MM.1S (cell line): ENCODE measurements at regions not wholly inside any gene's neighbourhood (a gene's known extent, or its start where the extent isn't known, plus 50 kb on each side); places are given as distances from the start of the nearest gene placed in this dataset.

Experiments
- DNase-seq: peaks from one replicate; pipeline ENCODE4 v3.0.0-alpha.2; 2015
- H2AFZ ChIP-seq: fragments of 300-600 bp; sonication (generic); 2 replicates; pipeline ENCODE4 v1.6.0; 2016; ENCODE audit warnings: antibody characterized with exemption, low read length
- H3F3A ChIP-seq: fragments of 300-600 bp; sonication (generic); 2 replicates; pipeline ENCODE4 v1.6.1; 2016; ENCODE audit warnings: mild to moderate bottlenecking, antibody characterized with exemption, low read length, moderate library complexity, mixed read lengths; ENCODE audit not compliant: insufficient read depth
- H3K27ac ChIP-seq: fragments of 300-600 bp; sonication (generic); 2 replicates; pipeline ENCODE4 v1.5.1; 2016; ENCODE audit warnings: mild to moderate bottlenecking, low read length
- H3K27me3 ChIP-seq: fragments of 300-600 bp; sonication (generic); replicated peaks from 2 replicates; pipeline ENCODE4 v1.6.0; 2016; ENCODE audit warnings: low read length; ENCODE audit not compliant: insufficient read depth
- H3K36me3 ChIP-seq: fragments of 300-600 bp; sonication (generic); replicated peaks from 2 replicates; pipeline ENCODE4 v1.6.1; 2016; ENCODE audit warnings: mild to moderate bottlenecking, low read length, mixed read lengths; ENCODE audit not compliant: insufficient read depth
- H3K4me1 ChIP-seq: fragments of 300-600 bp; sonication (generic); 2 replicates; pipeline ENCODE4 v1.6.1; 2016; ENCODE audit warnings: low read length, mixed read lengths
- H3K4me2 ChIP-seq: fragments of 300-600 bp; sonication (generic); 2 replicates; pipeline ENCODE4 v1.6.0; 2016; ENCODE audit warnings: low read depth, low read length
- H3K4me3 ChIP-seq: fragments of 300-600 bp; sonication (generic); 2 replicates; pipeline ENCODE4 v1.5.1; 2016; ENCODE audit warnings: low read length, mixed read lengths
- H3K79me2 ChIP-seq: fragments of 300-600 bp; sonication (generic); 2 replicates; pipeline ENCODE4 v1.6.1; 2016; ENCODE audit warnings: mixed run types, low read length, mixed read lengths
- H3K9ac ChIP-seq: fragments of 300-600 bp; sonication (generic); 2 replicates; pipeline ENCODE4 v1.6.1; 2016; ENCODE audit warnings: low read length, mixed read lengths
- H3K9me2 ChIP-seq: fragments of 300-600 bp; sonication (generic); replicated peaks from 2 replicates; pipeline ENCODE4 v1.6.1; 2016; ENCODE audit warnings: mild to moderate bottlenecking, low read length, mixed read lengths; ENCODE audit not compliant: insufficient read depth
- H3K9me3 ChIP-seq: fragments of 300-600 bp; sonication (generic); replicated peaks from 2 replicates; pipeline ENCODE4 v1.6.1; 2016; ENCODE audit warnings: mild to moderate bottlenecking, low read length, mixed read lengths; ENCODE audit not compliant: insufficient read depth
- H4K20me1 ChIP-seq: fragments of 300-600 bp; sonication (generic); 2 replicates; pipeline ENCODE4 v1.6.1; 2016; ENCODE audit warnings: mild to moderate bottlenecking, low read length, moderate library complexity, mixed read lengths; ENCODE audit not compliant: insufficient read depth
- EZH2 ChIP-seq: fragments of 300-600 bp; sonication (generic); optimal IDR thresholded peaks from 2 replicates; pipeline ENCODE3; 2017; ENCODE audit warnings: low read depth, mild to moderate bottlenecking, antibody characterized with exemption, low read length, mixed read lengths
- EZH2phosphoT487 ChIP-seq: fragments of 300-600 bp; sonication (generic); IDR thresholded peaks from 2 replicates; pipeline ENCODE4 v1.6.1; 2018; ENCODE audit warnings: antibody characterized with exemption, low read length
- TF ChIP-seq, protein P1 (sequence below): fragments of 300-600 bp; sonication (generic); IDR thresholded peaks from 2 replicates; pipeline ENCODE4 v1.5.1; 2016; ENCODE audit warnings: antibody characterized with exemption, low read length, mixed read lengths

DNA sequence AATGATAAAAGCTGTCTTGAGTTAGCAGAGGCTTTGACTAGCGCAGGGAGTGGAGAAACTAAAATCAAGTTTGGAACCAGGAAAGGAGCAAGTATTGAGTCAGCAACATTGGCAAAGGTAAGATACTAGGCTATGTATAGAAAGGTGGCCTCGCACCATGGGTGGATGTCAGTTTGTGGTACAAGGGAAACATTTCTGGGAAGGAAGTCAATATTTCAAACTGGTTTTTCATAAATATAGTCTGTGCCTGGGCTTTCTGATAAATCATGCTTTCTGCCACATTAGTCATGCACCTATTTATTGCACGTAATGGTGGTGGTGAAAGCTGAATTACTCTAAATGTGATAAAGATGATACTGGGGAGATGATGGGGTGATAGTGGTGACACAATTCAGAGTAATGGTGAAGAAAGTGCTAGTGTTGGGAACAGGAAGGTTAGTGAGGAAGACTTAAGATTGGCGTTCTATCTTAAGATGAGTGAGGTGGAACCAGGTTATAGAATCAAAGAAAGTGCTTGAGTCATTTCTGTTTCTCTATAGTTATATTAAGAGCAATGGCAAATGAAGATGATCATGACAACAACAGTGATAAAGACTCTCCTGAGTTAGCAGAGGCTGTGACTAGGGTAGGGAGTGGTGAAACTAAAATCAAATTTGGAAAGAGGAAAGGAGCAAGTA is 729.0 kb downstream of the FAM181B start:
- Histone ChIP-seq H4K20me1 (no peaks in the 10 kb centered on the region), H3K4me2 (no peak overlapping the region), H3K4me3 (no peak overlapping the region), H3K27ac (no peak overlapping the region), H3K9ac (no peak overlapping the region), H3K9me3 (no peaks in the 10 kb centered on the region), H3K27me3 (no peaks in the 10 kb centered on the region), H3K4me1 (no peaks in the 10 kb centered on the region), H3K9me2 (no peaks in the 10 kb centered on the region), H3F3A (no peaks in the 10 kb centered on the region), H3K36me3 (no peaks in the 10 kb centered on the region), H2AFZ (no peak overlapping the region), H3K79me2 (no peaks in the 10 kb centered on the region)
- TF ChIP-seq EZH2 = no peak
- TF ChIP-seq, protein P1, sequence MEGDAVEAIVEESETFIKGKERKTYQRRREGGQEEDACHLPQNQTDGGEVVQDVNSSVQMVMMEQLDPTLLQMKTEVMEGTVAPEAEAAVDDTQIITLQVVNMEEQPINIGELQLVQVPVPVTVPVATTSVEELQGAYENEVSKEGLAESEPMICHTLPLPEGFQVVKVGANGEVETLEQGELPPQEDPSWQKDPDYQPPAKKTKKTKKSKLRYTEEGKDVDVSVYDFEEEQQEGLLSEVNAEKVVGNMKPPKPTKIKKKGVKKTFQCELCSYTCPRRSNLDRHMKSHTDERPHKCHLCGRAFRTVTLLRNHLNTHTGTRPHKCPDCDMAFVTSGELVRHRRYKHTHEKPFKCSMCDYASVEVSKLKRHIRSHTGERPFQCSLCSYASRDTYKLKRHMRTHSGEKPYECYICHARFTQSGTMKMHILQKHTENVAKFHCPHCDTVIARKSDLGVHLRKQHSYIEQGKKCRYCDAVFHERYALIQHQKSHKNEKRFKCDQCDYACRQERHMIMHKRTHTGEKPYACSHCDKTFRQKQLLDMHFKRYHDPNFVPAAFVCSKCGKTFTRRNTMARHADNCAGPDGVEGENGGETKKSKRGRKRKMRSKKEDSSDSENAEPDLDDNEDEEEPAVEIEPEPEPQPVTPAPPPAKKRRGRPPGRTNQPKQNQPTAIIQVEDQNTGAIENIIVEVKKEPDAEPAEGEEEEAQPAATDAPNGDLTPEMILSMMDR = no peak
- no peak for TF ChIP-seq EZH2phosphoT487
- DNase-seq = no peak

DNA sequence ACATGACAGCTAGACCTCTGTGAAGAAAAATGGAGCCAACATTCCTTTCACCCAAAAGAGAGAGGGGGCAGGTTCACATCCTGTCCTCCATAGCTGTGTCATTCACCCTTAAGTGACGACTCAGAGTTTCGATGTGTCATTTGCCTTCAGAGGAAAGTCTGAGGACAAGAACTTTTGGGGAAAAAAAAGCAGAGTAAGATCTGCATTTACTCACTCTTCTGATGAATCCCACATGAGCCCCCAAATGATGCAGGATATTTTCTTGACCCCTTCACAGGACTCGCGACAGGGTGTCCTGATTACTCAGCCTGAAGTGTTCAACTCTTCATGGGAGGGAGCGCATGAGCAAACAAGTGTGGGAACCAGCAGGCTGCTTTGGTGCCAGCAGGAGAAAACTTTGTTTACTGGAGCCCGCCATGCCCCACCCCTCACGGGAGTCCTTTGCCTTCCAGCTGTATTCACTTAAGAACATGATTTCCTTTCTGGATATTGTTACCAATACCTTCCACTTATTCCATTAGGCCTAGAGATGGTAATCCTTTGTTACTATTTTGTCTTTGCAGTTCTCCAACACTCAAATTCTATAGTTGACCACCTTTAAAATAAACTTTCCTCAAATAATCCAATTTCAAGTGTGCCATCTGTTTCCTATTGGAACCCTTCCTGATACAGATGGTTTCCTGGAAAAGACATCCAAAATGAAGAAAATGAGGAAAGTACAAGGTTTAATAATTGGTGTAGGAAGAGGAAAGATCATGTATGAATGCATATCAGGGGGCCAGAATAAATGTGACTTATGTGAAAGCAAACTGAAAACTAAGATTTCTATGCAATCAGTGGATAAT is 729.8 kb downstream of the FAM181B start:
- Histone ChIP-seq H3K4me1 (no peaks in the 10 kb centered on the region), H2AFZ (no peak overlapping the region), H4K20me1 (no peaks in the 10 kb centered on the region), H3K27ac (no peak overlapping the region), H3K36me3 (no peaks in the 10 kb centered on the region), H3K9me3 (no peaks in the 10 kb centered on the region), H3K4me3 (no peak overlapping the region), H3K9me2 (no peaks in the 10 kb centered on the region), H3K27me3 (no peaks in the 10 kb centered on the region), H3K4me2 (no peak overlapping the region), H3K9ac (no peak overlapping the region), H3F3A (no peaks in the 10 kb centered on the region), H3K79me2 (no peaks in the 10 kb centered on the region)
- TF ChIP-seq, protein P1 = no peak
- TF ChIP-seq EZH2 = no peak
- no peak for TF ChIP-seq EZH2phosphoT487
- no peak for DNase-seq

DNA sequence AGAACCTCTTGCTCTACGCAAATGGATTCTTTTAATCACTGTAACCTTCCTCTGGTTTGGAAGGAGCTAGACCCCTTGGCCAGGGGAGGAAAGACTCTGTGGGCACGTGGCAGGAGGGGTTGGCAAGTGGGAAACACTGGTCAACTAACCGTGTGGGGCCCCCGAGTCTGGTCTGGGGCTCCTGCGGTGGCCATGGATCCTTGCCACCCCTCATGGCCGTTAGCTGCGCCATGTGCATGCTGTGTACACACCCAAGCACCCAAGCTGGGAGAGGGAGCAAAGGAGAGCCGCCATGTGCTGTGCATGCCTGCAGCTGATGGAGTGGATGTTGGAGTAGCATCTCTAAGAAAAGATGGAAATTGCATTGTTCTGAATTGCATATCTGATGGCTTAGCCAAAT is 730.6 kb downstream of the FAM181B start:
- no peak overlapping the region for H3K27ac ChIP-seq
- no peaks in the 10 kb centered on the region for H3K36me3 ChIP-seq
- H4K20me1 ChIP-seq = no peaks in the 10 kb centered on the region
- DNase-seq = no peak
- H3K4me1 ChIP-seq = no peaks in the 10 kb centered on the region
- no peak overlapping the region for H2AFZ ChIP-seq
- H3K27me3 ChIP-seq = no peaks in the 10 kb centered on the region
- H3K4me2 ChIP-seq = no peak overlapping the region
- no peaks in the 10 kb centered on the region for H3K9me2 ChIP-seq
- no peaks in the 10 kb centered on the region for H3F3A ChIP-seq
- H3K4me3 ChIP-seq = no peak overlapping the region
- H3K79me2 ChIP-seq = no peaks in the 10 kb centered on the region
- no peak for TF ChIP-seq EZH2phosphoT487
- TF ChIP-seq, protein P1 = no peak
- H3K9me3 ChIP-seq = no peaks in the 10 kb centered on the region
- no peak overlapping the region for H3K9ac ChIP-seq
